HCT116 (cell line): ENCODE measurements at regions not wholly inside any gene's neighbourhood (a gene's known extent, or its start where the extent isn't known, plus 50 kb on each side); places are given as distances from the start of the nearest gene placed in this dataset.

Source experiments
- ATAC-seq: fragments of 200-7000 bp; cut with Tn5 transposase; 2 replicates; pipeline ENCODE4 v1.9.1; 2020; ENCODE audit warnings: mild to moderate bottlenecking, moderate library complexity
- BruUV-seq: library from RNA; stranded (reverse); fragments of 400-500 nt; replicated peaks from 2 replicates; lab custom pipeline; 2021; lab: Mats Ljungman, UMichigan
- CTCF ChIA-PET: fragments of 300-600 bp; sonication (Branson Sonifier 250); formaldehyde crosslinking; loops from one replicate; lab custom pipeline; 2021; ENCODE audit warnings: antibody characterized with exemption; lab: Charles Lee
- POLR2A ChIA-PET: fragments of 300-600, 350-600 bp; sonication (Branson Sonifier 250); formaldehyde crosslinking; loops from one replicate; lab custom pipeline; 2021; ENCODE audit warnings: antibody characterized with exemption; lab: Charles Lee
- RAD21 ChIA-PET, 2 experiments: fragments of 300-600 bp; sonication (Branson Sonifier 250); formaldehyde crosslinking; loops; one replicate each; lab custom pipeline; 2023; ENCODE audit warnings: low total read pairs in 2 of 2; ENCODE audit not compliant: uncharacterized antibody in 2 of 2, unreplicated experiment in 2 of 2, low non-redundant PET in 1 of 2; lab: Charles Lee
- DNase-seq: peaks from one replicate; pipeline ENCODE4 v3.0.0-alpha.2; 2010; ENCODE audit warnings: low read depth, low spot score
- H2AFZ ChIP-seq: fragments of 200-600 bp; shearing (Covaris generic), sonication (generic); 2 replicates; pipeline ENCODE4 v1.6.1; 2017; ENCODE audit warnings: low read depth, mixed run types, mixed read lengths, antibody characterized with exemption, low read length; ENCODE audit not compliant: poor library complexity, severe bottlenecking
- H3K27ac ChIP-seq: 2 replicates; pipeline ENCODE4 v1.5.1; 2012; ENCODE audit warnings: low read depth, low read length
- H3K27me3 ChIP-seq: fragments of 200-600 bp; sonication (generic); 2 replicates; pipeline ENCODE4 v1.6.1; 2016; ENCODE audit warnings: mixed run types, low read length, mixed read lengths; ENCODE audit not compliant: insufficient read depth
- H3K36me3 ChIP-seq, 2 experiments: fragments of 200-500 bp in 1 of 2; fragments of 200-600 bp in 1 of 2; sonication (Bioruptor generic) in 1 of 2; sonication (generic) in 1 of 2; 2 replicates each; pipeline versions ENCODE4 v1.5.1 to v1.6.1; 2014 to 2016; ENCODE audit warnings: low read length in 2 of 2, inconsistent platforms in 1 of 2, mixed read lengths in 1 of 2, mixed run types in 1 of 2; ENCODE audit not compliant: insufficient read depth in 2 of 2, control insufficient read depth in 1 of 2
- H3K4me1 ChIP-seq, 2 experiments: fragments of 200-600 bp in 1 of 2; sonication (generic) in 1 of 2; 2 replicates each; pipeline versions ENCODE4 v1.5.1 to v1.6.1; 2012 to 2017; ENCODE audit warnings: low read length in 2 of 2, inconsistent platforms in 1 of 2, mild to moderate bottlenecking in 1 of 2, mixed read lengths in 1 of 2, mixed run types in 1 of 2, moderate library complexity in 1 of 2; ENCODE audit not compliant: insufficient read depth in 2 of 2, control insufficient read depth in 1 of 2
- H3K4me2 ChIP-seq: fragments of 200-600 bp; sonication (generic); 2 replicates; pipeline ENCODE4 v1.6.1; 2017; ENCODE audit warnings: mixed run types, low read length, mixed read lengths
- H3K4me3 ChIP-seq, 2 experiments: fragments of 200-600 bp in 1 of 2; sonication (generic) in 1 of 2; replicated peaks in 1 of 2; 2 replicates each; pipeline ENCODE4 v1.5.1; 2011 to 2016; ENCODE audit warnings: low read length in 2 of 2, control low read depth in 1 of 2, low read depth in 1 of 2, mild to moderate bottlenecking in 1 of 2, mixed read lengths in 1 of 2, mixed run types in 1 of 2
- H3K79me2 ChIP-seq: fragments of 200-600 bp; sonication (generic); 2 replicates; pipeline ENCODE4 v1.6.1; 2017; ENCODE audit warnings: mild to moderate bottlenecking, mixed run types, low read length, moderate library complexity, mixed read lengths; ENCODE audit not compliant: insufficient read depth
- H3K9ac ChIP-seq: fragments of 200-600 bp; sonication (generic); 2 replicates; pipeline ENCODE4 v1.6.1; 2016; ENCODE audit warnings: low read length, mixed read lengths
- H3K9me2 ChIP-seq: fragments of 200-600 bp; sonication (generic), shearing (Covaris generic); 2 replicates; pipeline ENCODE4 v1.6.1; 2017; ENCODE audit warnings: mixed run types, mild to moderate bottlenecking, moderate library complexity; ENCODE audit not compliant: insufficient read depth
- H3K9me3 ChIP-seq, 2 experiments: fragments of 200-500 bp in 1 of 2; fragments of 200-600 bp in 1 of 2; sonication (Bioruptor generic) in 1 of 2; sonication (generic) in 1 of 2; 2 replicates each; pipeline ENCODE4 v1.6.1; 2014 to 2017; ENCODE audit warnings: low read length in 2 of 2, mixed read lengths in 2 of 2, inconsistent platforms in 1 of 2, low read depth in 1 of 2, mild to moderate bottlenecking in 1 of 2, mixed run types in 1 of 2, moderate library complexity in 1 of 2; ENCODE audit not compliant: control insufficient read depth in 1 of 2, insufficient read depth in 1 of 2
- H4K20me1 ChIP-seq: fragments of 200-600 bp; sonication (generic), shearing (Covaris generic); 2 replicates; pipeline ENCODE4 v1.6.1; 2017; ENCODE audit warnings: mixed run types, mild to moderate bottlenecking, moderate library complexity; ENCODE audit not compliant: insufficient read depth
- ATF3 ChIP-seq: IDR thresholded peaks from 2 replicates; pipeline ENCODE4 v1.6.1; 2012
- CTCF ChIP-seq, 3 experiments: fragments of 200-600 bp in 1 of 3; sonication (generic) in 1 of 3; IDR thresholded peaks in 2 of 3; conservative IDR thresholded peaks in 1 of 3; 2 replicates each; pipeline ENCODE4 v1.5.1; 2012 to 2017; ENCODE audit warnings: low read depth in 2 of 3, low read length in 2 of 3, antibody characterized with exemption in 1 of 3, borderline replicate concordance in 1 of 3, control low read depth in 1 of 3, mild to moderate bottlenecking in 1 of 3, mixed read lengths in 1 of 3, mixed run types in 1 of 3, moderate library complexity in 1 of 3; ENCODE audit not compliant: insufficient read depth in 1 of 3
- POLR2A ChIP-seq: IDR thresholded peaks from 2 replicates; pipeline ENCODE4 v1.7.0; 2011; ENCODE audit warnings: borderline replicate concordance; ENCODE audit not compliant: insufficient read depth, insufficient read length; ENCODE audit errors: extremely low read depth
- POLR2AphosphoS5 ChIP-seq: IDR thresholded peaks from 2 replicates; pipeline ENCODE4 v1.6.1; 2011; ENCODE audit warnings: mild to moderate bottlenecking, low read depth, low read length, moderate library complexity
- RAD21 ChIP-seq: IDR thresholded peaks from 2 replicates; pipeline ENCODE4 v1.6.1; 2012; ENCODE audit warnings: low read depth, mild to moderate bottlenecking
- SIN3A ChIP-seq: IDR thresholded peaks from 2 replicates; pipeline ENCODE4 v1.6.1; 2012; ENCODE audit warnings: low read depth
- SP1 ChIP-seq: IDR thresholded peaks from 2 replicates; pipeline ENCODE4 v1.6.1; 2012; ENCODE audit warnings: low read depth
- ZNF274 ChIP-seq: fragments of 200-500 bp; sonication (Bioruptor generic); IDR thresholded peaks from 2 replicates; pipeline ENCODE4 v1.6.1; 2014; ENCODE audit warnings: mild to moderate bottlenecking, low read depth, low read length, inconsistent platforms
- intact Hi-C: fragments of 100-400 bp; cut with micrococcal nuclease; formaldehyde crosslinking; loops from 2 replicates; pipeline ENCODE4 v1.10.0; 2022
- TF ChIP-seq, protein P1 (sequence below): IDR thresholded peaks from 2 replicates; pipeline ENCODE4 v1.6.1; 2012

DNA sequence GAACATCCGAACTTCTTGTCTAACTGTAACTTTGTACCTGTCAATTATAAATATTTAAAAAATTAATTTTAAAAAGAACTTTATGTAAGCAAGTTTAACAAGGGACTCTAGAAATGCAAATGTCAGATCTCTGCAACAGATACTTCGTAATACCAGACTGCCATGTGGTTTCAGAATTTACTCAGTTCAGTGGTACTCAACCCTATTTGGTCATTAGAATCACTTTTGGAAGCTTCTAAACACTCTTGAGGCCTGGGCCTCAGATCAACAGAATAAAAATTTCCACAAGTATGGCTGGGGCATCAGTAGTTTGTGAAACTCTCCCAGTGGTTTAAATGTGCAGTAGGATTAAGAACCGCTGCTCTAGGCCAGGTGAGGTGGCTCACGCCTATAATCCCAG, 139.5 kb upstream of the SMYD2 start:
- RAD21 ChIA-PET: no interaction called here
- no peaks in the 10 kb centered on the region for H4K20me1 ChIP-seq
- H3K4me2 ChIP-seq: no peak overlapping the region
- H3K4me1 ChIP-seq: no peaks in the 10 kb centered on the region
- H3K9me3 ChIP-seq: no peaks in the 10 kb centered on the region
- no peaks in the 10 kb centered on the region for H3K9me2 ChIP-seq
- DNase-seq (no peak), ATAC-seq (no peak)
- intact Hi-C loops: no loop called here
- no peaks in the 10 kb centered on the region for H3K27me3 ChIP-seq
- CTCF ChIA-PET: no interaction called here
- no peak for TF ChIP-seq CTCF (IDR thresholded peaks at IDR 0.05 in 2 of 3, conservative IDR thresholded peaks at IDR 0.05 in 1 of 3; ENCODE audit: borderline replicate concordance in 1 of 3, insufficient read depth in 1 of 3, low read depth in 2 of 3, low read length in 2 of 3)
- TF ChIP-seq, protein P1, sequence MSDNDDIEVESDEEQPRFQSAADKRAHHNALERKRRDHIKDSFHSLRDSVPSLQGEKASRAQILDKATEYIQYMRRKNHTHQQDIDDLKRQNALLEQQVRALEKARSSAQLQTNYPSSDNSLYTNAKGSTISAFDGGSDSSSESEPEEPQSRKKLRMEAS: no peak
- no peak for TF ChIP-seq RAD21
- no peak for TF ChIP-seq POLR2A
- TF ChIP-seq SP1: no peak
- TF ChIP-seq SIN3A: no peak
- no peak for TF ChIP-seq POLR2AphosphoS5
- no peak for TF ChIP-seq ZNF274
- no peak for TF ChIP-seq ATF3
- no peaks in the 10 kb centered on the region for H3K36me3 ChIP-seq
- no peak overlapping the region for H2AFZ ChIP-seq
- BruUV-seq: no TSS peak
- POLR2A ChIA-PET: no interaction called here
- H3K4me3 ChIP-seq: no peak overlapping the region
- H3K9ac ChIP-seq: no peak overlapping the region
- H3K79me2 ChIP-seq: no peaks in the 10 kb centered on the region
- H3K27ac ChIP-seq: no peak overlapping the region
